Tongue (tissue), 1 donor: ENCODE measurements at regions not wholly inside any gene's neighbourhood (a gene's known extent, or its start where the extent isn't known, plus 50 kb on each side); places are given as distances from the start of the nearest gene placed in this dataset.

Experiments
- DNase-seq: peaks from one replicate; pipeline ENCODE4 v3.0.0-alpha.2; 2015

DNA sequence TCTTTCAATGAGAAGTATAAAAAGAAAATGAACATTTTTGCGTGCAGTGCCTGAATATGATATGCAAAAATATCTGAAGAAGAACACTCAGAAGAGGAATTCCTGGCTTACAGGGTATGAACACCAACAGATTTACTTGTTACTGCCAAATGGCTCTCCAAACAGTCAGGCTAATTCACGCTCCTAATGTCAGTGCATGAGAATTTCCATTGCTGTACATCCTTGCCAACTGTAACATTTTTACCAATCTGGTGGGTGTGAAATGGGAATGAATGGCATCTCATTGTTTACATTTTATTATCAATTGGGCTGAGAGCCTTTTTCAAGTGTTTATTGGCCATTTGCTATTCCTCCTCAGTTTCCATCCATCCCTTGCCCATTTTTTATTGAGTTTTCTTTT is 365.3 kb upstream of the MAP3K7 start:
- no peak for DNase-seq

- no peak for DNase-seq
These were observed 361.7 kb upstream of the MAP3K7 start for GRCh38 chr6:90948540-90948939.

DNA sequence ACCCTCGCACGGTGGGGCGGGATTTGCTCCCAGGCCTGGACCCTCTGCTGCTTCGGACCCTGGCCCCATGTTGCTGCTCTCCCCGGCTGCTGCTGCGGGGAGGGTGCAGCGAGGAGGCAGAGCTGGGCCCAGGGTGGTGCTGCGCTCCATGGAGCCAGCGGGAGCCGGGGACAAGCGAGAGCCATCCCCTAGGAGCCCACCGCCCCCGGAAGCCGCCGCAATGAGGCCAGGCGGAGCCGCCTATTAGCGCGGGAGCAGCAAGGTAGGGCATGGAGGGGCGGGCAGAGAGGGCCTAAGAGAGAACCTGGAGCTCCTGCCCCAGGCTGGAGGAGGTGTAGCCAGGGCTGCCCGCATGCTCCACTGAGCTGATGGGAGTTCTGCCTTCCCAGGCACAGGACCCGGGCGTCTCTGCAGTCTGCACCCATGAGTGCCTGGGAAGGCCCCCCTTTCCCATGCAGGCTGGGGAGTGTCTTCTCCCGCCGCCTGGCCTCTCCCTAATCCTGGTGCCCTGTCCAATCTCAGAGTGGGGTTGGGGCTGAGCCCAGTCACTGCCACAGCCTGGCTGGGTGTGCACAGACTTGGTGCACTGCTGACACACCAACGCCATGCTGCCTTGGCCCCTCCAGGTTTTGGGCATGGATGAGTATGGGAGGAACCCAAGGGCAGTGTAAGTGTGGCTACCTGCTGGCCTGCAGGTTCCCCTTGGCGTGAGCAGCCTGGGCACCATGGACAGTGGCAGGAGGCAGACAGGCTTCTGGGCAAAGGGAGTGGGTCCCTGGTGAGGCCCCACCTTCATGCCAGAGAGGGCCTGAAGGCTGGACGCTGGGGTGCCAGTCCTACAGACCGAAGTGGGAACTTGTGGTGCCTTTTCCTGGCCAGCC is 360.6 kb upstream of the MAP3K7 start:
- no peak for DNase-seq

GRCh38 chr6:90941885-90942284 is 355.0 kb upstream of the MAP3K7 start:
- no peak for DNase-seq

DNA sequence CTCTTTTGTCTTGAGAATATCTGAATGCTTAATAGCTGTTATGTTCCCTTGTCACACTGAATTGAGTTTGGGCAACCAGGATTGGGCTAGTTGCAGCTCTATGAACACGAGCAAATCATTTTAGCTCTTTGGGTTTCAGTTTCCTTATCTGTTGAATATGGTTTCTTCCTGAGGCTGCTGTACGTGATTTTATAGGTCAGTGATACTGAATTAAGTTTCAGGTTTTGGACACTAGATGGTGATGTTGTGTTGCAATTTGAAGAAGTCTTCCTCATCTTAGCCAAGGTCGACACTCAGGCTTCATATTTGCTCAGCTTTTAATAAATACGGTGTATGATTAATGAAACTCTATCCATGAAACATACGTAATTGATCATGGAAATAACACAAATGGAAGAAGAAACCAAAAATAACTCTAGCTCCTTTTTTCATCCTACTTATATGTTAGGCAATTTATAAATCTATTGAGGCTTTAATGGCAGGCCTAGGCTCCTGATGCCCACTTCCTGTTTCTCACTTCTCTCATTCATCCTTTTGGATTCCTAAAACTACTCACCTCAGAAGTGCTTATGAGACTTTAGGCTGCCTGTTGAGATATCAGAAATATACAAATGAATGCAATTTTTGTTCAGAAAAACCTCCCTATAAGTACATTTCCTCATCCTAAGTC is 354.1 kb upstream of the MAP3K7 start:
- DNase-seq, result peak; percentile 65

- DNase-seq, result no peak
These were observed 353.0 kb upstream of the MAP3K7 start for GRCh38 chr6:90939906-90940305.

DNA sequence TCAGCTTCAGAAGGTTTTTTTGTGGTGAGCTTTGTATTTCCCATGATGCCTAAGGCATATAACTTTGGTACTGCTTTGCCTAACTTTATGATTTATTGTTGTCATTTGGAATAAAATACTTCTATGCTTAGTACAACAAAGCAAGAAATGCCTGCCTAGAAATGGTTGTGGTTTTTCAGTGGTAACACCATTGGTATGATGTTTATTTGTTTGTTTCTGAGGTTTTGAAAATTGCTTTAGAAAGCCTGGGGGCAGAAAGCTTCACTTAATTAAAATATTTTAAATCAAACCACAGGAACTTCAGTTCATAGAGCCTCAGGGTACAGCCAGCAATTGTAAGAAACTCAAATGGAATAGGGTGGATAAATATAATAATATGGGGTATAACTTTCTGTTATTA is 351.2 kb upstream of the MAP3K7 start:
- no peak for DNase-seq

DNA sequence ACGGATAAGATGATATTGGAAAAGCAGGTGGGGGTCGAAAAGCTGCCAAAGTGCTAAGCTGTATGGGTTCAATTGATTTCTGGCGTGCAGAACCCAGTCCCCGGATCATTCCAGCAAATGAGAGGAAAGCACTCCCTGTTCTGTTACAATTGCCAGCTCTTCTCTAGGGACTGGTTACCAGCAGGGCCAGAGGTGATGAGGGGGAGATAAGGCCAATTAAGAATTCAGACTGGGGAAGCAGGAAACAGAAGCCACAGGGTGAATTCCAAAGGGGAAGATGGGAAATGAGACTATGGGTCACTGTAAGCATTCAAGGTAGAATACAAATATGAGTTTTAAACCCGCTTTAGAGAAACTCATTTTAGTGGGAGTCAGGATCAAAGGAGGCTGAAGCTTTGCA is 349.4 kb upstream of the MAP3K7 start:
- DNase-seq, result no peak

- DNase-seq, result no peak
These were observed 348.1 kb upstream of the MAP3K7 start for GRCh38 chr6:90934966-90935365.

GRCh38 chr6:90934081-90934480 is 347.2 kb upstream of the MAP3K7 start:
- no peak for DNase-seq

DNA sequence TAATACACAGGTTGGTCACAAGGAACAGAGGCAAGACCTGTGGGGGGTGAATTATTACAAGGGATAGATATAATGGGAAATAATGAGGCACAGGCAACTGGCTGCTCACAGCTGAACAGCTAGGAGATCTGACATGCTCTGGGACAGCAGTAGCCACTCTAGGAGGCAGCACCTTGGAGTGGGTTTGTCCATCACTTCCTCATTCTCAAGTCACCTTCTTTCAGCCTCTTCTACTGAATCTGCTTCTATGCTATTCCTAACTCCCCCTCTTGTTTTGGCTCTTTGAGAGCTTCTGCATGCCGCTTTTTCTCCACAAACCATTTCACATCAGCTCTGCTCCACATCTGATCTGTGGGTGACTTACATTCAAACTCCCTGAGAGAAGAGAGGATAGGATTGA is 345.5 kb upstream of the MAP3K7 start:
- DNase-seq, result no peak

DNA sequence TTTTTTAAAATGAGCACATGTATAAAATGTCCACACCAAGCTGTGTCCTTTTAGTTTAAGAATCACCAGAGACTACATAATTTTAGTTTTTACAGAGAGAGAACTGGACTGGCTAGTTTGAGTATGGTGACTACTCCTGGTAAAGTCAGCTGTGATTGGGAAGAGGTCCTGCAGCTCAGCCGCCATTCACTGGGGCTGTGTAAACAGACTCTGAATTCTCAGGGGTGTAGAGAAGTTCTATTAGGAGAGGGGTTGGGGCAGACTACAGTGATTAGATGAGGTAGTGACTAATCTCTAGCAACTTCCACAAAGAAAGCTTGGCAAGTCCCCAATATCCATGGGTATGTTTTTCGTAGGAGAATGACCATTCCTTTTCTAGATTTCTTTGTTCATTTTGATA is 341.2 kb upstream of the MAP3K7 start:
- no peak for DNase-seq

GRCh38 chr6:90925726-90926125 is 338.9 kb upstream of the MAP3K7 start:
- DNase-seq, result no peak

GRCh38 chr6:90922325-90922724 is 335.5 kb upstream of the MAP3K7 start:
- DNase-seq, result no peak

DNA sequence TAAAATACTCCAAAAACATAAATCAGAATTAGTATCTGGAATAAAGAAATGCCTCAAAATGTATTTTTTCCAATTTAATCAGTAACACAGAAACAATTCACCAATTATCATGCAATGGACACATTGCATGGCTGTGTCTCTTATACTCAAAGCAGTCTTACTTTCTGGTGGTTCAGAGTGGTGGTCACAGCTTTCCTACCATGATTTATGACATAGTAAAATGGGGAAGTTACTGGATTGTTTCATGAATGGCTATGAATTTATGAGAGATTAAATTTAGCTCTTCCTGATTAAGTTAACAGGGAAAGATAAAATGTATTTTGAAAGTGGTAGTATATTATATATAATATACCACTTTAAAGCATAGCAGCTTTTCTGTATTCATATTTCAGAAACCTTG is 331.5 kb upstream of the MAP3K7 start:
- no peak for DNase-seq

- no peak for DNase-seq
These were observed 330.5 kb upstream of the MAP3K7 start for GRCh38 chr6:90917376-90917775.

- DNase-seq, result no peak
These were observed 330.1 kb upstream of the MAP3K7 start for GRCh38 chr6:90916968-90917367.

DNA sequence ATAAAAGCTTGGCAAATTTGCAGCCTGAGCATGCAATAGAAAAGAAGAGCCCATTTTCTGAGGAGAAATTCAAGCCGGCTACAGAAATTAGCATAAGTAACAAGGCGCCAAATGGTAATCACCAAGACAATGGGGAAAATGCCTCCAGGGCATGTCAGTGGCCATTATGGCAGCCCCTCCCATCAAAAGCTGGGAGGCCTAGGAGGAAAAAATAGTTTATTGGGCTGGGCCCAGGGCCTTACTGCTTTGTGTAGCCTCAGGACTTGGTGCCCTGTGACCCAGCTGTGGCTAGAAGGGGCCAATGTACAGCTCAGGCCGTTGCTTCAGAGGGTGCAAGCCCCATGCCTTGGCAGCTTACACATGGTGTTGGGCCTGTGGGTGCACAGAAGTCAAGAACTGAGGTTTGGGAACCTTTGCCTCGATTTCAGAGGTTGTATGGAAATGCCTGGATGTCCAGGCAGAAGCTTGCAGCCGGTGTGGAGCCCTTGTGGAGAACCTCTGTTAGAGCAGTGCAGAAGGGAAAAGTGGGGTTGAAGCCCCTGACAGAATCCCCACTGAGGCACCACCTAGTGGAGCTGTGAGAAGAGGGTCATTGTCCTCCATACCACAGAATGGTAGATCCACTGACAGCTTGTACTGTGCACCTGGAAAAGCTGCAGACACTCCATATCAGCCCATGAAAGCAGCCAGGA is 328.5 kb upstream of the MAP3K7 start:
- no peak for DNase-seq

GRCh38 chr6:90914312-90914711 is 327.4 kb upstream of the MAP3K7 start:
- no peak for DNase-seq

DNA sequence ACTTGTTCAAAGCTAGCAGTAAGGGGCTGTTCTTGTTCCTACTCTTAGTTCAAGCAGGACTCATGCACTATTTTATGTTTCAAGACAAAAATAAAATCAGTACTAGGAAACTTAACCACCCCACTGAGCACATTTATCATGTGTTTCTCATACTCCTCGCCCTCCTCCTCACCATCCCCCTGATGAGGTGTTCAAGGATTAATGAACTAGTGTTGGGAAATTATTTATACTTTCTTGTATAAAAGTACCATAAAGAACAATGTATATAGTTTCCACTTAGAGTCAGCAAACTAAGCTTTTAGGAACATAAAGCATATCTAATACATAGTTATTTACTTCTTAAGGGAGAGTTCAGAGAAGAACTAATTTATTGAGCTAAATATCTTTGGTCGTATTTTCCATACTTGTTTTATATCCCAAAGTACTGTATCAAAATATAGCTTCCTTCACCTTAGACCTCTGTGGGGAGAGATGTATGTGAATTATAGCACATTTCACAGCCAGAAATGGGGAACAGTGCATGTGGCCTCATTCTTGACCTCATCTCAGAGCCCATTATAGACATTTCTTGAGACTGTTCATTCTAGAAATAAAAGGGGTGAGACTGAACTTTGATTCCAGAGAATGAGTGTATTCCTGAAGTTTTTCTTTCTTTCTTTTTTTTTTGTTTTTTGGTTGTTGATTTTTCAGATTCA is 326.5 kb upstream of the MAP3K7 start:
- no peak for DNase-seq

- DNase-seq, result no peak
These were observed 324.8 kb upstream of the MAP3K7 start for GRCh38 chr6:90911642-90912041.

DNA sequence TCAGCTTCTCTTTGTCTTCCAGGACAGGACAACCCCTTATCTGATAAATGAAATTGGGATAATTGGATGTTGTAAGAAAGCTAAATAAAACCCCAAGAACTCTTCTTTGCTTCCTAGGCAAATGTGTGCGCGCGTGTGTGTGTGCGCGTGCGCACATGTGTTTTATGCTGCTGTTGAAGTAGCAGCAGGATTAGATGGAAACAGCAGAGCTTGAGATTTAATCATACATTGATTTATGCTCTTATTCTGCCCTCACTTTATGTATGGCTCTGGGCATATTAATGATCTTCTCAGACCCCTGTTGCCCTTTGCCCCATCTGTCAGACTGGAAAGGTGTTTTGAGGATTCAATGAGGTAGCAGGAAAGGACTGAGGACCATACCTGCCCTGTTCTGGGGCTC is 324.0 kb upstream of the MAP3K7 start:
- DNase-seq, result no peak
